ENCODE measurements at regions not wholly inside any gene's neighbourhood (a gene's known extent, or its start where the extent isn't known, plus 50 kb on each side); places are given as distances from the start of the nearest gene placed in this dataset.
"Not testable (repeated sequence)": the region's sequence is repeated elsewhere in the genome, so short reads cannot be mapped to it uniquely, and the experiment has no call there.

DNA sequence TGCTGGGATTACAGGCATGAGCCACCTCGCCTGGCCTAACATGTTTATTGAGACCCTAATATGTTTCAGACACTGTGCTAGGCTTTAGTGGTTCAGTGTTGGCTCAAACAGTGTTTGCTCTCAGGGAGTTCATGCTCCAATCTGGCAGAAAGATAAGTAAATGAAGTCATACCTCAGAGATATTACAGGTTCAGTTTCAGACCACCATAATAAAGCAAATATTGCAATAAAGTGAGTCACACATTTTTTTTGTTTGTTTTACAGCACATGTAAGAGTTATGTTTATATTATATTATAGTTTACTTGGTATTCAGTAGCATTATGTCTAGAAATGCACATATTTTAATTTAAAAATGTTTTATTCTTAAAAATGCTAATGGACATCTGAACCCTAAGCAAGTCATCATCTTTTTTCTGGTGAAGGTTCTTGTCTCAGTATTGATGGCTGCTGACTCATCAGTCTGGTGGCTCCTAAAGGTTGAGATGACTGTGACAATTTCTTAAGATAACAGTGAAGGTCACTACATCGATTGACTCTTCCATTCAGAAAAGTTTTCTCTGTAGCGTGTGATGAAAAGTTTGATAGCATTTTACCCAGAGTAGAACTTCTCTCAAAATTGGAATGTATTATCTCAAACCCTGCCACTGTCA lies 243.0 kb upstream of the ANO5 start:
- no peaks in the 10 kb centered on the region for H3K27me3 Mint-ChIP-seq
- no peak overlapping the region for H3K27ac Mint-ChIP-seq
- CTCF ChIA-PET, result no interaction called here
- H3K9me3 Mint-ChIP-seq, result peaks cover 3% of the 10 kb centered on the region
- H3K36me3 Mint-ChIP-seq, result no peaks in the 10 kb centered on the region
- no peak for DNase-seq
- no peak overlapping the region for H3K4me3 Mint-ChIP-seq
- H3K4me1 Mint-ChIP-seq, result no peaks in the 10 kb centered on the region

DNA sequence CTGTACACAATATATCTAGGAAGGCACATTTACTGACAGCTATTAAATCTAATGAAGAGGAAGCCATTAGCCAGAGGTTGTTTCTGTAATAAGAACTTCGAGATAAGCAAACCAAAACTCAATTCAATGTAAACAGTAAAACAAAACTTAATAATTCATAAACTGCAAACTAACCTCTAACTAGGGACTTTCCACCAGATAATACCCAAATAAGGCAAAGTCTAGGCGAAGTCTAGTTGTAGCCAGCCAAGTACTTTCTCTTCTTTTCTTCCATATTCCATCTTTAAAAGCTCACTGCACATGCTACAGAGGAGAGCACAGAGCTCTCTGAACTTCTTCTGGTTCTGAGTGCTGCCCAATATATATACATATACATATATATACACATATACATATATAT lies 229.9 kb upstream of the ANO5 start:
- Mint-ChIP-seq H3K27me3 (no peaks in the 10 kb centered on the region), H3K4me3 (no peak overlapping the region), H3K9me3 (peaks cover 6% of the 10 kb centered on the region), H3K4me1 (no peaks in the 10 kb centered on the region), H3K27ac (no peak overlapping the region), H3K36me3 (no peaks in the 10 kb centered on the region)
- no peak for DNase-seq
- CTCF ChIA-PET, result no interaction called here

DNA sequence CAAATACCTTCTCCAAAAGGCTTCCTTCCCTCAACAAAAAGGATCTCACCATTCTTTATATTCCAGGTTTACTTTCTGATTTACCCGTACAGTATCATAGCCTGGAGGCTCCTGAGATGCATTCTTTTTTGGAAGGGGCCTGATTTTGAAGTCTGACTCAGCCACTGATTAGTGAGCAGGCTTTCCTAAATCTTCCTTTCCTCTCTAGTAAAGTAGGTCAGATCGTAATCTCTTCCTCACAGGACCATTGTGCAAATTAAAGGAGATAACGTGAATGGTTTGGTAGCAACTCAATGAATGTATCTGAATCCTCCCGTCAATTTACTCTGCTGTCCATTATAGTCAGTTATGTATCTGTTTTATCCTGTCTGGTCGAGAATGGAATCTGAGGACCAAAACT lies 227.7 kb upstream of the ANO5 start:
- Mint-ChIP-seq H3K27ac (no peak overlapping the region), H3K27me3 (no peaks in the 10 kb centered on the region), H3K4me3 (no peak overlapping the region), H3K9me3 (peaks cover 4% of the 10 kb centered on the region), H3K36me3 (no peaks in the 10 kb centered on the region), H3K4me1 (no peaks in the 10 kb centered on the region)
- CTCF ChIA-PET, result no interaction called here
- no peak for DNase-seq

DNA sequence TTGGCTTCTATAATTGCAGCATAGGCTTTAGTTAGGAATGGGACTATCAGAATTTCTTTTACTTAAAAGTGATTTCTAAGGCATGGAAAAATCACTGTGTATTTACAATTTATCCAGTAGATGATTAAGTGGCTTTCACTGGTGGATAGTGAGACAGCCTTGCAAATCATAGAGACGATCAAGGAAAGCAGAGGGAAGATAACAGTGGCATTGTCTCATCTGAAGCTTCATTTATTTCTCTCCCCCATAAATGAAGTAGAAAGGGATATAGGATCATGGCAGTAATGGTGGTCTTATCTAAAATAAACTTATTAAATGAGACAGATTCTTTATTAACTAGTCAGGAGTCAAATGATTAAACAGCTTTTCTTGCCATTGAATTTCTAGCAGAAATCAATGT lies 224.2 kb upstream of the ANO5 start:
- H3K4me3 Mint-ChIP-seq, result no peak overlapping the region
- H3K9me3 Mint-ChIP-seq, result peaks cover 7% of the 10 kb centered on the region
- H3K27me3 Mint-ChIP-seq, result no peaks in the 10 kb centered on the region
- no peaks in the 10 kb centered on the region for H3K4me1 Mint-ChIP-seq
- H3K27ac Mint-ChIP-seq, result no peak overlapping the region
- no peak for DNase-seq
- no peaks in the 10 kb centered on the region for H3K36me3 Mint-ChIP-seq
- CTCF ChIA-PET, result no interaction called here

DNA sequence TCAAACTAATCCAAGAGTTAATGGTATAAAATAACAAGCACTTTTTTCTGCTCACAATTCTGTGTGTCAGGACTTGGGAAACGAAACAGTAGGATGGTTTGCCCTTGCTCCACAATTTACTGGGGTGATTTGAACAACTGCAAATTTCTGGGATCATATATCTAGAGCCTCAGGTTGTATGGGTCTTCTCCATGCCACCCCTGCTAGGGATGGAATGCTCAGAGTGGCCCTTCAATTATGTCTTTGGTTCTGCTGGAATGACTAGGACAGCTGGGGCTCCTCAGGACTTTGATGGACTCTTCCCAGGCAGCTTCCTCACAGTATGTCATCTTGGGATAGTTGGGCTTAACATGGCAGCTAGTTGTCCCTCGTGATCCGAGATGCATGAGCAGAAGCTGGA lies 223.0 kb upstream of the ANO5 start:
- H3K9me3 Mint-ChIP-seq, result peaks cover 7% of the 10 kb centered on the region
- no peaks in the 10 kb centered on the region for H3K27me3 Mint-ChIP-seq
- no peak overlapping the region for H3K4me3 Mint-ChIP-seq
- H3K27ac Mint-ChIP-seq, result no peak overlapping the region
- no peaks in the 10 kb centered on the region for H3K4me1 Mint-ChIP-seq
- CTCF ChIA-PET, result no interaction called here
- no peak for DNase-seq
- H3K36me3 Mint-ChIP-seq, result no peaks in the 10 kb centered on the region

DNA sequence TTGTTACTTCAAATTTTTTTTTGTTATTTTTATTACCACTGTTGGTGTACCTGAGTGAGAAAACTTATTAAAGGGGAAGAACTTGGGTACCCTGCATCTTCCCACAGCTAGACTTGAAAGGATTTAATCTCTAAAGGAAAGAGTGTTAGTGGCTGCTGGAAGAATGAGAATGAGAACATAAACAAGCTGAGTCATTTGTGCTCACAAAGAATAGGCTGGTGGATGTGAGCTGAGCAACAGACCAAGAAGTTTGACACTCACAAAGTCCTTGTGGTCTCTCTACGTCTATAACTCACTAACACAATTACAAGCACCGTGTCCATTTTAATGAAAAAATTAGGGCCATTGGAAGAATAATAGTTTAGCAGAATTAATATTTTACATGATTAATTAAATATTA lies 217.6 kb upstream of the ANO5 start:
- Mint-ChIP-seq H3K36me3 (no peaks in the 10 kb centered on the region), H3K4me3 (no peak overlapping the region), H3K27me3 (no peaks in the 10 kb centered on the region), H3K9me3 (peaks cover 6% of the 10 kb centered on the region), H3K27ac (no peak overlapping the region), H3K4me1 (no peaks in the 10 kb centered on the region)
- no peak for DNase-seq
- CTCF ChIA-PET, result no interaction called here

DNA sequence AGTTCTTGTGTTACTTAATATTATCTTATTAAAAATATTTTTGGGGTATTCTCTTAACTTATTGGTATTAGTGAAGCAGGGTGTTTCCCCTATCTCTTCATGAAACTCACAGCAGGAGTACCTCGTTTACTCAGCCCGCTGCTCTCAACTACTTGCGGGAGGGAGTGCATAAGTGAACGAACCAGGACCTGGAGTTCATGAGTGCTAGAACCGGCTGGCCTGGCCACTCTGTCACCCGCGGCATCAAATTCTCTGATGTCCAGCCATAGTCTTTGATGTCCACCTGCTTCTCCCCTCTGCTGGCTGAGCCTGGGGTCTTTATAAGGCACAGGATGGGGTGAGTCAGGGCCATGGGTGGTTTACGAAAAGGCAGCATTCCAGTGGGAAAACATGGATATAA lies 216.7 kb upstream of the ANO5 start:
- H3K9me3 Mint-ChIP-seq, result peaks cover 4% of the 10 kb centered on the region
- CTCF ChIA-PET, result no interaction called here
- DNase-seq, result no peak
- no peaks in the 10 kb centered on the region for H3K4me1 Mint-ChIP-seq
- H3K36me3 Mint-ChIP-seq, result no peaks in the 10 kb centered on the region
- H3K27ac Mint-ChIP-seq, result no peak overlapping the region
- H3K27me3 Mint-ChIP-seq, result no peaks in the 10 kb centered on the region
- no peak overlapping the region for H3K4me3 Mint-ChIP-seq

DNA sequence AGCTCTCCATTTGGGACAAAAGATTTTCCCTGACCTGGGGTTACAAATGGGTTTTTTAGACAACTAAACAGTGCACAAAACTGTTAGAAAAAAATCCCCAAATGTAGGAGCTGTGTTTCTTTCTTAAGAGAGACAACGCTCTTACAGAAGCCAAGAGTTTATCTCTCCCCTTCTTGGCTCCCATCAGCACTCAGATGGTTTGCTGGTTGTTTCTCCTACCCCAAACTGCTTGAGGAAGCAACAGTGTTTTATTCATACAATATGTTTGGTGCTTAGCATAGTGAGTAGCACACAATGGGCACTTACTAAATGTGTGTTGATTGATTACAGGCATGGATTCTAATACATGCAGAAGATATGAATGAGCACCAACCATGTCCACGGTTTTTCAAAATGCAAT lies 209.5 kb upstream of the ANO5 start:
- Mint-ChIP-seq H3K27me3 (no peaks in the 10 kb centered on the region), H3K36me3 (no peaks in the 10 kb centered on the region), H3K27ac (no peak overlapping the region), H3K9me3 (peaks cover 2% of the 10 kb centered on the region), H3K4me3 (no peak overlapping the region), H3K4me1 (no peaks in the 10 kb centered on the region)
- no peak for DNase-seq
- CTCF ChIA-PET, result no interaction called here

DNA sequence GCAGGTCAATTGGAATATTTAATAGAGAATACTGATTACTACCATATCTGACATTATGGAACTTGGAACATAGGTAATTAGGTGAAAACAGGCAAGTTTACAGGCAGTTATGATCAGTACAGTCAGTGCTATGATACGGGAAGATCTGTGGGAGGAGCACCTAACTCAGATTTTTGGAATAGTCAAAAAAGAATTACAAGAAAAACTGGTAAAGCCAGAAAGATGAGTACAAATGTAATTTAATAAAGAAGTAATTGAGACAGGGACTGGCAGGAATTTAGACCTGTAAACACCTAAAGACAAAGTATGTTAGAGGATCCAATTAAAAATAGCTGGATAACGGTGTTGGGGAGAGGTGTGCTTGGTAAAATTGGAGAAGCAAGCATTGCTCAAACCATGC lies 206.5 kb upstream of the ANO5 start:
- no peak overlapping the region for H3K4me3 Mint-ChIP-seq
- H3K27me3 Mint-ChIP-seq, result no peaks in the 10 kb centered on the region
- no peak for DNase-seq
- peaks cover 2% of the 10 kb centered on the region for H3K9me3 Mint-ChIP-seq
- H3K27ac Mint-ChIP-seq, result no peak overlapping the region
- H3K36me3 Mint-ChIP-seq, result no peaks in the 10 kb centered on the region
- H3K4me1 Mint-ChIP-seq, result no peaks in the 10 kb centered on the region
- CTCF ChIA-PET, result no interaction called here

DNA sequence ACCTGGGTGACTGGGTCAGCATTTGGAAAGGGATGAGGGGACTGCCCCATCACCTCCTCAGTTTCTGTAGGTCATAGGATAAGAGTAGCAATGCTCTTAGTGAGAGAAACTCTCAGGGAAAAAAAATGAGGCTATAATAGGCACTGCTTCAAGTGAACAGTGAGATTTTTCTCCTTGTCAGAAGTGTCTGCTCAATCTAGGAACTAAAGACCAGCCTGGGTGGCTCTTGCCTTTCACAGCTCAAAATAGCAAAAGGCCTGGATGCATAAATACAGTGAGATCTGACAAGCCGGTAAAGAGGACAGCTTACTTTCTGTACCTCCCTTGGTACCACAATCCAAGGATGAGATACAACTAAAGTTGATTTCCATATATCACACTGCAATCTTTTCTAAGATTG lies 205.6 kb upstream of the ANO5 start:
- no peak for DNase-seq
- CTCF ChIA-PET, result no interaction called here
- H3K9me3 Mint-ChIP-seq, result peaks cover 2% of the 10 kb centered on the region
- no peaks in the 10 kb centered on the region for H3K36me3 Mint-ChIP-seq
- H3K4me1 Mint-ChIP-seq, result no peaks in the 10 kb centered on the region
- no peaks in the 10 kb centered on the region for H3K27me3 Mint-ChIP-seq
- H3K27ac Mint-ChIP-seq, result no peak overlapping the region
- H3K4me3 Mint-ChIP-seq, result no peak overlapping the region

DNA sequence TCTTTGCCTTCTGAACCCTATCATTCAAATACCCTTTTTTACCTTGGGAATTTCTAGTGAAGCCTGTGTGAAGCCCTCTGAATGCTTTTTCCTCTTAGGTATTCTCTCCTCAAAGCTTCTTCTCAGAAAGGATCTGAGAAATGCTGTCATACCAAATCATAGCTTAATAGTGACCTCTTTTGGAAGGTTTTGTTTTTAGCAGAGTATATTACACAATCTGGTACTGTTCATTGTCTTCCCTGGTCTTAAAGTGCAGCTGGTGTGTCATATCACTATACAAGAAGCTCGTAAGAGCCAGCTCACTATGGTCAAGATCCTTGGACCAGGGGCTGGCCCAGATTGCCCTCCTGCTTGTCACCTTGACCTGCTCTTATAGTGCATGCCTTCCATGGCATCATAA lies 204.4 kb upstream of the ANO5 start:
- Mint-ChIP-seq H3K36me3 (no peaks in the 10 kb centered on the region), H3K4me1 (no peaks in the 10 kb centered on the region), H3K27me3 (no peaks in the 10 kb centered on the region), H3K9me3 (no peaks in the 10 kb centered on the region), H3K4me3 (no peak overlapping the region), H3K27ac (no peak overlapping the region)
- CTCF ChIA-PET, result no interaction called here
- DNase-seq, result no peak

DNA sequence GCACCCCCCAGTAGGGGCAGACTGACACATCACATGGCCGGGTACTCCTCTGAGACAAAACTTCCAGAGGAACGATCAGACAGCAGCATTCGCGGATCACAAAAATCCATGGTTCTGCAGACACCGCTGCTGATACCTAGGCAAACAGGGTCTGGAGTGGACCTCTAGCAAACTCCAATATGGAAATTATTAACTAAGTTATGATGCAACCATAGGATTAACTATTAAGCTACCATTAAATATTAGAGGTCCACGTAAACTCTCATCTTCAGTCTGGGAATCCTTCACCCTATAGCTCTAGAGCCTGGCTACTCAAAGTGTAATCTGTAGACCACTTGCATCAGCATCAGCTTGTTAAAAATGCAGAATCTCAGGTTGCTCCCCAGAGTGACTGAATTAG lies 191.1 kb upstream of the ANO5 start:
- CTCF ChIA-PET, H3K36me3 Mint-ChIP-seq, DNase-seq, H3K27ac Mint-ChIP-seq, H3K4me1 Mint-ChIP-seq, H3K27me3 Mint-ChIP-seq, H3K4me3 Mint-ChIP-seq, H3K9me3 Mint-ChIP-seq: not testable (repeated sequence)

DNA sequence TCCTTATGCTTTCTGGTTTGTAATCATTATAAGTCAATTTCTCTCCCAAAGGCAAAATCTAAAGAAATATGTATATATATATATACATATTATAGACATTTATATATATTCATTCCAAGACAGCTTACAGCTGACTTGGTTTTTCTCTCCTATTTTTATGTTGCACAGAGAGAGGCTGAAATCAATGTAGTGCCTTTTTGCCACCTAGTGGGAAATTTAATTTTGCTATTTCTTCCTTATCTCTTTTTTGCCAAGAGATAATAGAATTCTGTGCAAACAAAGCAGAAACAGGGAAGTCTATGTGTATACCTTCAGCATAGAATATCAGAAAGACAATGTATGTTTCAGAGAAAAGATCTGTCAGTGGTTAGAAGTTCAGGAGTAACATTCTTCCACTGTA lies 186.0 kb upstream of the ANO5 start:
- no peak overlapping the region for H3K27ac Mint-ChIP-seq
- CTCF ChIA-PET, result no interaction called here
- no peak overlapping the region for H3K4me3 Mint-ChIP-seq
- H3K36me3 Mint-ChIP-seq, result no peaks in the 10 kb centered on the region
- H3K27me3 Mint-ChIP-seq, result no peaks in the 10 kb centered on the region
- no peaks in the 10 kb centered on the region for H3K4me1 Mint-ChIP-seq
- H3K9me3 Mint-ChIP-seq, result no peaks in the 10 kb centered on the region
- no peak for DNase-seq

DNA sequence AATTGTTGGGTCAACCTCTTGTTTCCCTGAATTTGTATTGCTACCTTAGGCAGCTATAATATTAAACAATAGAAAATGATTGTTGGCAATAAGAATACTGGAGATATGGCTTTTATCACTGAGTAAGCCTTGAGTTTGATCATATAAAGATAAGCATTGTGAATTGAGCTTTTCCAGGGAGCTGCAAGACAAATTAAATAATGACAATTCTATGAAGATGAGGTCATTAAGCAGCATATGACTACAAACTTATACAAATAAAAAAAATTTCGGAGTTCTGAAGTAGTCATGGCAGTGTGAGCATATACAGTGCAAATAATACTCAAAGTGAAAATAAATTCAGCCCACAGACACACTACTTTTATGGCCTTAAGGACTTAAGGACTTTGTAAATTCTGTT lies 161.1 kb upstream of the ANO5 start:
- H3K27me3 Mint-ChIP-seq, result no peaks in the 10 kb centered on the region
- H3K27ac Mint-ChIP-seq, result no peak overlapping the region
- peaks cover 19% of the 10 kb centered on the region for H3K9me3 Mint-ChIP-seq
- no peak overlapping the region for H3K4me3 Mint-ChIP-seq
- DNase-seq, result no peak
- H3K4me1 Mint-ChIP-seq, result no peaks in the 10 kb centered on the region
- no peaks in the 10 kb centered on the region for H3K36me3 Mint-ChIP-seq
- CTCF ChIA-PET, result no interaction called here

DNA sequence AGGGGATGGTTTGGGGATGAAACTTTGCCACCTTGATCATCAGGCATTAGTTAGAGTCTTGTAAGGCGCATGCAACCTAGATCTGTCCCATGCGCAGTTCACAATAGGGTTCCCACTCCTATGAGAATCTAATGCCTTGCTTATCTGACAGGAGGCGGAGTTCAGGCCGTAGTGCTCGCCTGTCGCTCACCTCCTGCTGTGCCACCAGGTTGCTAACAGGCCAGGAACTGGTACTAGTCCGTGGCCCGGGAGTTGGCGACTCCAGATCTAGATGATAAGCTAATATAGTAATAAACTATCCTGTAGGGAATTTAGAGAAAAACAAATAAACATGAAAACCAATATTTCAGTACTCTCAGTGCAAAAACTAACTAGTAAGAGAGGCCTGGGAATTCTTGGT lies 155.4 kb upstream of the ANO5 start:
- no peak overlapping the region for H3K4me3 Mint-ChIP-seq

DNA sequence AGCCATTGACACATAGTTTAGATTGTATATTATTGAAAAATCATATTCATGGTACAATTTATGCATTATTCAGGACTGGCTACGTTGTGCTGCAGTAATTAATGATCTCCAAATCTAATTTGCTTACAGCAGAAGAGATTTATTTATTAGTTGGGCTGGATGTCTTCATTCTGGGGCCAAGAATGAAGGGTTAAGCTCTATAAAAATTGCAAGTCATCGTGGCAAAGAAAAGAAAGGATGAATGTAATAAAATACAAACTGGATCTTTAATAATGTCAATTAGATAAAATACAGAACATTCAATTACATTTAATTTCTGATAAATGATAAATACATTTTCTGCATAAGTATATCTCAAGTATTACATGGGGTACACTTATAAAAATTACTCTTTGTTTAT lies 151.8 kb upstream of the ANO5 start:
- CTCF ChIA-PET, result no interaction called here
- Mint-ChIP-seq H3K36me3 (no peaks in the 10 kb centered on the region), H3K4me1 (no peaks in the 10 kb centered on the region), H3K27ac (no peak overlapping the region), H3K9me3 (no peaks in the 10 kb centered on the region), H3K4me3 (no peak overlapping the region), H3K27me3 (no peaks in the 10 kb centered on the region)
- DNase-seq, result no peak

More for the DNA sequence above, 155.4 kb upstream of the ANO5 start:
- Mint-ChIP-seq H3K27me3 (no peaks in the 10 kb centered on the region), H3K36me3 (no peaks in the 10 kb centered on the region), H3K4me1 (no peaks in the 10 kb centered on the region), H3K27ac (no peak overlapping the region), H3K9me3 (no peaks in the 10 kb centered on the region)
- CTCF ChIA-PET, result no interaction called here
- DNase-seq, result no peak

All from activated naive CD4-positive, alpha-beta T cell treated with anti-CD3 and anti-CD28 coated beads, Interleukin-2, amount 10 ng/mL, durations not matched to agents 7 days and 5 days (primary cell).